HepG2 (cell line): ENCODE measurements at regions not wholly inside any gene's neighbourhood (a gene's known extent, or its start where the extent isn't known, plus 50 kb on each side); places are given as distances from the start of the nearest gene placed in this dataset.

Source experiments
- ATAC-seq: fragments of 200-7000 bp; cut with Tn5 transposase; 3 replicates; pipeline ENCODE4 v1.9.1; 2020; ENCODE audit warnings: mild to moderate bottlenecking, moderate library complexity
- BruUV-seq: library from RNA; stranded (reverse); fragments of 400-500 nt; replicated peaks from 2 replicates; lab custom pipeline; 2021; lab: Mats Ljungman, UMichigan
- CTCF ChIA-PET: fragments of 300-600 bp; formaldehyde crosslinking; extraction: SDS; loops from one replicate; lab custom pipeline; 2021; ENCODE audit warnings: low total read pairs, inconsistent platforms, low intra/inter-chr PET ratio; lab: Yijun Ruan, JAX
- POLR2A ChIA-PET: fragments of 350-600 bp; sonication (Branson Sonifier 250); formaldehyde crosslinking; loops from one replicate; lab custom pipeline; 2020; ENCODE audit warnings: antibody characterized with exemption, inconsistent platforms; lab: Yijun Ruan, JAX
- DNase-seq: peaks from one replicate; pipeline ENCODE4 v3.0.0-alpha.2; 2015; ENCODE audit warnings: low spot score
- FAIRE-seq: peaks from 3 replicates; lab custom pipeline; 2011; peaks lifted over from hg19 to GRCh38; lab: Jason Lieb, UNC
- H2AFZ ChIP-seq: one replicate; pipeline ENCODE4 v1.6.1; 2011; ENCODE audit warnings: low read length, inconsistent platforms
- H3K27ac ChIP-seq: fragments of 300-600 bp; 3 replicates; pipeline ENCODE4 v1.8.0; 2011; ENCODE audit warnings: mixed run types, mild to moderate bottlenecking, mixed read lengths, low read length, inconsistent platforms; ENCODE audit not compliant: insufficient read depth; ENCODE audit errors: extremely low read length
- H3K27me3 ChIP-seq, 2 experiments: fragments of 200-600 bp in 1 of 2; 2 replicates in 1 of 2; 3 replicates in 1 of 2; pipeline versions ENCODE4 v1.6.0 to v1.8.0; 2011; ENCODE audit warnings: low read length in 2 of 2, mild to moderate bottlenecking in 2 of 2, moderate library complexity in 2 of 2, inconsistent platforms in 1 of 2; ENCODE audit not compliant: insufficient read depth in 2 of 2, control insufficient read depth in 1 of 2
- H3K36me3 ChIP-seq, 2 experiments: fragments of 200-600 bp in 1 of 2; replicated peaks in 1 of 2; 2 replicates in 1 of 2; 3 replicates in 1 of 2; pipeline versions ENCODE4 v1.5.1 to v1.8.0; 2011; ENCODE audit warnings: low read length in 2 of 2, inconsistent platforms in 1 of 2; ENCODE audit not compliant: insufficient read depth in 2 of 2, control insufficient read depth in 1 of 2
- H3K4me1 ChIP-seq: 2 replicates; pipeline ENCODE4 v1.5.1; 2012; ENCODE audit warnings: low read length, inconsistent platforms; ENCODE audit not compliant: insufficient read depth
- H3K4me2 ChIP-seq: 2 replicates; pipeline ENCODE4 v1.6.0; 2011; ENCODE audit warnings: low read depth, low read length, inconsistent platforms
- H3K4me3 ChIP-seq, 3 experiments: fragments of 200-600 bp in 1 of 3; sonication (generic), shearing (Covaris generic) in 1 of 3; replicated peaks in 1 of 3; 2 replicates each; pipeline ENCODE4 v1.5.1; 2011 to 2016; ENCODE audit warnings: low read length in 3 of 3, inconsistent platforms in 2 of 3, low read depth in 2 of 3, mild to moderate bottlenecking in 2 of 3, control low read depth in 1 of 3, mixed read lengths in 1 of 3; ENCODE audit not compliant: insufficient read depth in 1 of 3
- H3K79me2 ChIP-seq: one replicate; pipeline ENCODE4 v1.6.1; 2011; ENCODE audit warnings: low read length, inconsistent platforms; ENCODE audit not compliant: insufficient read depth
- H3K9ac ChIP-seq: 2 replicates; pipeline ENCODE4 v1.6.0; 2011; ENCODE audit warnings: mild to moderate bottlenecking, low read depth, low read length, inconsistent platforms; ENCODE audit not compliant: insufficient read depth
- H3K9me3 ChIP-seq: 2 replicates; pipeline ENCODE4 v1.5.1; 2012; ENCODE audit warnings: mild to moderate bottlenecking, low read length
- H4K20me1 ChIP-seq: 2 replicates; pipeline ENCODE4 v1.6.0; 2011; ENCODE audit warnings: inconsistent platforms, mild to moderate bottlenecking, low read length, moderate library complexity; ENCODE audit not compliant: insufficient read depth
- DMTF1 ChIP-seq: sonication (generic); formaldehyde crosslinking; IDR thresholded peaks from 2 replicates; pipeline ENCODE4 v1.4.0; 2020; ENCODE audit warnings: mild to moderate bottlenecking, missing genetic modification reagents
- FOXC1 ChIP-seq: sonication (generic); formaldehyde crosslinking; IDR thresholded peaks from 2 replicates; pipeline ENCODE4 v1.8.0; 2022; ENCODE audit warnings: mild to moderate bottlenecking, missing genetic modification reagents, borderline replicate concordance
- FOXP4 ChIP-seq: sonication (generic); formaldehyde crosslinking; IDR thresholded peaks from 2 replicates; pipeline ENCODE4 v1.4.0; 2020; ENCODE audit warnings: missing genetic modification reagents
- JUND ChIP-seq: sonication (generic); formaldehyde crosslinking; IDR thresholded peaks from 2 replicates; pipeline ENCODE4 v1.8.0; 2022; ENCODE audit warnings: mild to moderate bottlenecking, missing genetic modification reagents
- KDM2A ChIP-seq: sonication (generic); formaldehyde crosslinking; IDR thresholded peaks from 2 replicates; pipeline ENCODE4 v1.4.0; 2020; ENCODE audit warnings: low read depth, missing genetic modification reagents, borderline replicate concordance
- MAFF ChIP-seq: IDR thresholded peaks from 2 replicates; pipeline ENCODE4 v1.6.1; 2011; ENCODE audit warnings: low read depth, low read length, improper control_type of control experiment
- NFYB ChIP-seq: sonication (generic); formaldehyde crosslinking; IDR thresholded peaks from 2 replicates; pipeline ENCODE4 v1.4.0; 2020; ENCODE audit warnings: missing genetic modification reagents
- POLR2G ChIP-seq: fragments of 200-400 bp; formaldehyde crosslinking; IDR thresholded peaks from 2 replicates; pipeline ENCODE4 v1.6.1; 2018; ENCODE audit warnings: mild to moderate bottlenecking, low read depth, low read length, moderate library complexity
- TERF1 ChIP-seq: sonication (generic); formaldehyde crosslinking; IDR thresholded peaks from 2 replicates; pipeline ENCODE4 v1.8.0; 2022; ENCODE audit warnings: mild to moderate bottlenecking, missing genetic modification reagents, moderate library complexity
- THAP7 ChIP-seq: sonication (generic); formaldehyde crosslinking; IDR thresholded peaks from 2 replicates; pipeline ENCODE4 v1.8.1; 2023; ENCODE audit warnings: mild to moderate bottlenecking, missing genetic modification reagents
- ZNF256 ChIP-seq: sonication (generic); formaldehyde crosslinking; conservative IDR thresholded peaks from 2 replicates; pipeline ENCODE4 v1.4.0; 2020; ENCODE audit warnings: missing genetic modification reagents
- ZNF362 ChIP-seq: sonication (generic); formaldehyde crosslinking; IDR thresholded peaks from 2 replicates; pipeline ENCODE4 v1.4.0; 2020; ENCODE audit warnings: missing genetic modification reagents, mild to moderate bottlenecking, borderline replicate concordance
- ZNF598 ChIP-seq: sonication (generic); formaldehyde crosslinking; IDR thresholded peaks from 2 replicates; pipeline ENCODE4 v1.5.1; 2020; ENCODE audit warnings: mild to moderate bottlenecking, missing genetic modification reagents, borderline replicate concordance
- ZNF781 ChIP-seq: sonication (generic); formaldehyde crosslinking; IDR thresholded peaks from 2 replicates; pipeline ENCODE4 v1.5.1; 2020; ENCODE audit warnings: borderline replicate concordance, mild to moderate bottlenecking, missing genetic modification reagents; ENCODE audit errors: not compliant biosample characterization
- WGBS: methylation state at CpG from one replicate; pipeline ENCODE4 v1.1.6; 2017; ENCODE audit warnings: low lambda C conversion rate; 5-methylcytosine and 5-hydroxymethylcytosine counted together
- in situ Hi-C: cut with HindIII; loops from 2 replicates; pipeline ENCODE4 v1.10.0; 2017; ENCODE audit warnings: low pct_unique_long_range_greater_than_20kb; ENCODE audit not compliant: extremely low pct_ligation_motif_present
- intact Hi-C: fragments of 100-400 bp; cut with micrococcal nuclease; formaldehyde crosslinking; loops from one replicate; pipeline ENCODE4 v1.10.0; 2022; ENCODE audit not compliant: unreplicated experiment

- H2AFZ ChIP-seq, result no peak overlapping the region
- ChIA-PET CTCF (no interaction called here), POLR2A (no interaction called here)
- no peaks in the 10 kb centered on the region for H3K4me1 ChIP-seq
- H3K36me3 ChIP-seq, result no peaks in the 10 kb centered on the region
- FAIRE-seq, result no peak
- WGBS, result 41% methylated on average over 5 of the region's 5 CpGs
- H3K27ac ChIP-seq, result no peak overlapping the region
- DNase-seq, result no peak
- no peaks in the 10 kb centered on the region for H4K20me1 ChIP-seq
- TF ChIP-seq ZNF362 (CRISPR knock-in tag), result no peak
- TF ChIP-seq MAFF, result no peak
- no peak for TF ChIP-seq POLR2G
- no peak for TF ChIP-seq ZNF781 (CRISPR knock-in tag)
- TF ChIP-seq NFYB (CRISPR knock-in tag), result no peak
- TF ChIP-seq ZNF256 (CRISPR knock-in tag), result no peak
- no peak for TF ChIP-seq FOXP4
- TF ChIP-seq DMTF1 (CRISPR knock-in tag), result no peak
- TF ChIP-seq KDM2A, result no peak
- no peak for TF ChIP-seq TERF1 (CRISPR knock-in tag)
- TF ChIP-seq FOXC1, result no peak
- no peak for TF ChIP-seq JUND (CRISPR knock-in tag)
- no peak for TF ChIP-seq ZNF598 (CRISPR knock-in tag)
- no peak for TF ChIP-seq THAP7 (CRISPR knock-in tag)
- H3K27me3 ChIP-seq, result peaks cover 2 to 6% of the 10 kb centered on the region in 2 experiments; a peak in 1 of 5 replicates
- ATAC-seq, result no peak
- no peak overlapping the region for H3K4me2 ChIP-seq
- in situ Hi-C loops, result no loop called here
- no peak overlapping the region for H3K9ac ChIP-seq
- no peak overlapping the region for H3K4me3 ChIP-seq
- BruUV-seq, result no TSS peak
- intact Hi-C loops, result no loop called here
- no peaks in the 10 kb centered on the region for H3K79me2 ChIP-seq
- no peaks in the 10 kb centered on the region for H3K9me3 ChIP-seq
Observed at GRCh38 chr7:98758157-98758556, 111.7 kb downstream of the TMEM130 start.
